Activated CD4-positive, alpha-beta T cell treated with anti-CD3 and anti-CD28 coated beads, Interleukin-2, amount 10 ng/mL, durations not matched to agents 7 days and 5 days (primary cell): ENCODE measurements at regions not wholly inside any gene's neighbourhood (a gene's known extent, or its start where the extent isn't known, plus 50 kb on each side); places are given as distances from the start of the nearest gene placed in this dataset.
"Not testable (repeated sequence)": the region's sequence is repeated elsewhere in the genome, so short reads cannot be mapped to it uniquely, and the experiment has no call there.

Experiments used
- CTCF ChIA-PET: fragments of 350-600 bp; sonication (Branson Sonifier 250); formaldehyde crosslinking; loops from one replicate; lab custom pipeline; 2021; ENCODE audit warnings: antibody characterized with exemption; lab: Charles Lee
- POLR2A ChIA-PET: fragments of 350-600 bp; sonication (Branson Sonifier 250); formaldehyde crosslinking; loops from one replicate; lab custom pipeline; 2021; ENCODE audit warnings: antibody characterized with exemption; lab: Charles Lee
- DNase-seq: peaks from one replicate; pipeline ENCODE4 v3.0.0-alpha.2; 2020
- H3K27ac Mint-ChIP-seq: one replicate; pipeline ENCODE4 v1.8.0; 2021; ENCODE audit warnings: mild to moderate bottlenecking, moderate library complexity, mixed read lengths
- H3K27me3 Mint-ChIP-seq: one replicate; pipeline ENCODE4 v1.8.0; 2021; ENCODE audit warnings: mixed read lengths
- H3K36me3 Mint-ChIP-seq: one replicate; pipeline ENCODE4 v1.8.0; 2021; ENCODE audit warnings: low read depth, mixed read lengths
- H3K4me1 Mint-ChIP-seq: one replicate; pipeline ENCODE4 v1.8.0; 2021; ENCODE audit warnings: mixed read lengths
- H3K4me3 Mint-ChIP-seq: one replicate; pipeline ENCODE4 v1.8.0; 2021; ENCODE audit warnings: mild to moderate bottlenecking, moderate library complexity, mixed read lengths
- H3K9me3 Mint-ChIP-seq: one replicate; pipeline ENCODE4 v1.8.0; 2021; ENCODE audit warnings: mixed read lengths

DNA sequence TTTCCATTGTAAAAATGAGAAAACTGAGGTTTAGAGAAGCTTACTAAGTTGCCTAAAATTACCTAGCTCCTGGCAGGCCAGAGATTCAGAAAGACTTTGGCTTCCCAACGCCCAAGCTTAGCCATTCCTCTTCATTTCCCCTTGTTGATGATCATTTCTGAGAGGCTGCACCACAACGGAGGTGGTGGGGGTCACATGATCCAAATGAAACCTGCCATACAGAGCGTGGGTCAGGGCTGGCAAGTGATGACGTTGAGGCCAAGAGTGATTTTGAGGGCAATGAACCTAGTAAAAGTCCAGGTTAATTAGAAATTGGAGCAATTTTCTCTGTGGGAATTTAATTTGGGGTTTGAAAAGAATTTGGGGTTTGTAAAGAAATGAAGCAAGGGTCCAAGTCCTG is 109.9 kb downstream of the TMEM182 start:
- no peak overlapping the region for H3K4me3 Mint-ChIP-seq
- H3K4me1 Mint-ChIP-seq: no peaks in the 10 kb centered on the region
- H3K36me3 Mint-ChIP-seq: no peaks in the 10 kb centered on the region
- H3K9me3 Mint-ChIP-seq: no peaks in the 10 kb centered on the region
- H3K27ac Mint-ChIP-seq: no peak overlapping the region
- POLR2A ChIA-PET: no interaction called here
- no peak for DNase-seq
- CTCF ChIA-PET: no interaction called here
- no peaks in the 10 kb centered on the region for H3K27me3 Mint-ChIP-seq

DNA sequence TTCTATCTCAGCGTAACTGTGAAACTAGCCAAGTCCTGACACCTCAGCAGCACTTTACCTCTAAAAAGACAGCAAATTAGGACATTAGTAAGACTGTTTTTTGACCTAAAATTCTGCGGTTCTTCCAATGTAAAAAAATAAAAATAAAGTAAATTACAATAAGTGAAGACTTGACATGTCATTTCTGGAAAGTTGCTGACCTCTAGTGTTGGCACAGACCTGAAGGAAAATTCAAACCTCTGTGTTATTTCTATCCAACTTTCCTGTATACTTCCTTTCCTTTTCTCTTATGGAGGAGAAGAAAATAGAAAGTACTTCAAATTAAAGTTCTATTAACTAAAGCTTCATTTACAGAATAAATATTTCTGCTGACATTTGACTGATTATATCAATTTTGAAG is 110.6 kb downstream of the TMEM182 start:
- DNase-seq: no peak
- no peaks in the 10 kb centered on the region for H3K9me3 Mint-ChIP-seq
- H3K27me3 Mint-ChIP-seq: no peaks in the 10 kb centered on the region
- H3K27ac Mint-ChIP-seq: no peak overlapping the region
- H3K36me3 Mint-ChIP-seq: no peaks in the 10 kb centered on the region
- ChIA-PET POLR2A (no interaction called here), CTCF (no interaction called here)
- no peaks in the 10 kb centered on the region for H3K4me1 Mint-ChIP-seq
- H3K4me3 Mint-ChIP-seq: no peak overlapping the region

DNA sequence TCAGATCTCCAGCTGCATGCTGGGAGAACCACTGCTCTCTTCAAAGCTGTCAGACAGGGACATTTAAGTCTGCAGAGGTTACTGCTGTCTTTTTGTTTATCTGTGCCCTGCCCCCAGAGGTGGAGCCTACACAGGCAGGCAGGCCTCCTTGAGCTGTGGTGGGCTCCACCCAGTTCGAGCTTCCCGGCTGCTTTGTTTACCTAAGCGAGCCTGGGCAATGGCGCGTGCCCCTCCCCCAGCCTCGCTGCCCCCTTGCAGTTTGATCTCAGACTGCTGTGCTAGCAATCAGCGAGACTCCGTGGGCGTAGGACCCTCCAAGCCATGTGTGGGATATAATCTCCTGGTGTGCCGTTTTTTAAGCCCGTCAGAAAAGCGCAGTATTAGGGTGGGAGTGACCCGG is 117.7 kb downstream of the TMEM182 start:
- H3K4me3 Mint-ChIP-seq, DNase-seq, H3K27ac Mint-ChIP-seq, H3K9me3 Mint-ChIP-seq, H3K36me3 Mint-ChIP-seq, H3K4me1 Mint-ChIP-seq, POLR2A ChIA-PET, H3K27me3 Mint-ChIP-seq, CTCF ChIA-PET: not testable (repeated sequence)

DNA sequence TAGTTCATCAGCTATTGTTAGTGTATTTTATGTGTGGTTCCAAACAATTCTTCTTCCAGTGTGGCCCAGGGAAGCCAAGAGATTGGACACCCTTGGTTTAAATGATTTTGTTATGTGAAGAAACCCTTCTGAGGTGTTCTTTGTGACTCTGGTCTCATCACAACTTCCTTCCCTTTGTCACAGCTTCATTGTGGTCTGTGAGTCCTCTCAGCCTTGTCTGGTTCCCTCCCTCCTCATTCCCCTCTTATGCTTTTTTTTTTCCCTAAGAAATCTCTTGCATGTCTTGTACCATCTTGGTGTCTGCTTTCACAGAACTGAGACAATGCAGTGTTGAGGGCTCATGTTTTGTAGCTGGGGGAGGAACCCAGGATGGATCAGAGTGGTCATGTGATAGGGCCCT is 118.9 kb downstream of the TMEM182 start:
- ChIA-PET CTCF (no interaction called here), POLR2A (no interaction called here)
- H3K9me3 Mint-ChIP-seq: no peaks in the 10 kb centered on the region
- H3K27ac Mint-ChIP-seq: no peak overlapping the region
- DNase-seq: no peak
- H3K36me3 Mint-ChIP-seq: no peaks in the 10 kb centered on the region
- H3K27me3 Mint-ChIP-seq: no peaks in the 10 kb centered on the region
- H3K4me1 Mint-ChIP-seq: no peaks in the 10 kb centered on the region
- no peak overlapping the region for H3K4me3 Mint-ChIP-seq

DNA sequence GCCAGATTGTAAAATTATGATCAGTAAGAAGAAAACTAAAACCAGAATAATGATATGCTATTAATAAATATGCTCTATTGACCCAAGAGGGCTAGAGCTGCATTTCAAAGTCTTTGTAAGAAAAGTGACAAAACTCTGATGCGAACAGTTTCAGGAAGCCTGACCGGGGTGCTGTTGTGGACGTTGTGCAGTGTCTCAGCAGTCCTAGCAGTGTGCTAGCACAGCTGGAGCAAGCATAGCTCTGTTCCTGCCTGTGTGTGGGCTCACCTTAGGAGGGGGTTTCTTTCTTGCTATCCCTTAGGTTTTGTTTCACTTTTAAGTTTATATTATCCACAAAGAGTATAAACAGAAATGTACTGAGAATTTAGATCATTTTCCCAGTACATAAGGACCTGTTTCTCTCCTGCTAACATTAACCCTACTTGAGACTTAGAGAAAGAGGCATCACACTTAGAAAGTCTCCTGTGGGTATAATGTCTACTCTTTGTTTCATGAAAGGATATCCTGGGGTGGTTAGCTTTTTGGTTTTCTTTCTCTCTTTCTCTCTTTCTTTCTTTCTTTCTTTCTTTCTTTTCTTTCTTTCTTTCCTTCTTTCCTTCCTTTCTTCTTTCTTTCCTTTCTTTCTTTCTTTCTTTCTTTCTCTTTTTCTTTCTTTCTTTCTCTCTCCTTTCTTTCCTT is 124.5 kb downstream of the TMEM182 start:
- Mint-ChIP-seq H3K36me3 (no peaks in the 10 kb centered on the region), H3K9me3 (no peaks in the 10 kb centered on the region), H3K4me3 (no peak overlapping the region), H3K4me1 (no peaks in the 10 kb centered on the region), H3K27ac (no peak overlapping the region), H3K27me3 (peaks cover 4% of the 10 kb centered on the region)
- CTCF ChIA-PET: no interaction called here
- DNase-seq: no peak
- POLR2A ChIA-PET: no interaction called here

GRCh38 chr2:102888514-102888913 is 126.7 kb downstream of the TMEM182 start:
- CTCF ChIA-PET: no interaction called here
- no peaks in the 10 kb centered on the region for H3K4me1 Mint-ChIP-seq
- H3K9me3 Mint-ChIP-seq: no peaks in the 10 kb centered on the region
- POLR2A ChIA-PET: no interaction called here
- DNase-seq: no peak
- H3K36me3 Mint-ChIP-seq: no peaks in the 10 kb centered on the region
- peaks cover 8% of the 10 kb centered on the region for H3K27me3 Mint-ChIP-seq
- H3K27ac Mint-ChIP-seq: no peak overlapping the region
- no peak overlapping the region for H3K4me3 Mint-ChIP-seq

GRCh38 chr2:102891296-102891695 is 129.5 kb downstream of the TMEM182 start:
- CTCF ChIA-PET: no interaction called here
- DNase-seq: no peak
- Mint-ChIP-seq H3K9me3 (no peaks in the 10 kb centered on the region), H3K4me1 (no peaks in the 10 kb centered on the region), H3K27me3 (peaks cover 8% of the 10 kb centered on the region), H3K27ac (no peak overlapping the region), H3K4me3 (no peak overlapping the region), H3K36me3 (no peaks in the 10 kb centered on the region)
- POLR2A ChIA-PET: no interaction called here

- H3K4me1 Mint-ChIP-seq: no peaks in the 10 kb centered on the region
- no peak for DNase-seq
- POLR2A ChIA-PET: no interaction called here
- H3K27me3 Mint-ChIP-seq: peaks cover 8% of the 10 kb centered on the region
- no peaks in the 10 kb centered on the region for H3K9me3 Mint-ChIP-seq
- no peaks in the 10 kb centered on the region for H3K36me3 Mint-ChIP-seq
- CTCF ChIA-PET: no interaction called here
- H3K27ac Mint-ChIP-seq: no peak overlapping the region
- no peak overlapping the region for H3K4me3 Mint-ChIP-seq
These were observed 131.0 kb downstream of the TMEM182 start for GRCh38 chr2:102892698-102893310.

DNA sequence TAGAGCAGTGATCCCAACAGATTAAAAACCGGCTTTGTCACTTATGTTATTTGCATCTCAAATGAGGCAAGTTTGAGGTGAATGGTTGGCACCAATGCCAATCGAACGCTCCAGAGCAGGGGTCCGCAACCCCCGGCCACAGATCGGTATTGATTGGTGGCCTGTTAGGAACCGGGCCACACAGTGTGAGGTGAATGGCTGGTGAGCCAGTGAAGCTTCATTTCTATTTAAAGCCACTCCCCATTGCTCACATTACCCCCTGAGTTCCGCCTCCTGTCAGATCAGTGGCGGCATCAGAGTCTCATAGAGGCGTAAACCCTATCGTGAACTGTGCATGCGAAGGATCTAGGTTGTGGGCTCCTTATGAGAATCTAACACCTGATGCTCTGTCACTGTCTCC is 132.0 kb downstream of the TMEM182 start:
- DNase-seq: no peak
- Mint-ChIP-seq H3K27ac (no peak overlapping the region), H3K36me3 (no peaks in the 10 kb centered on the region), H3K4me3 (no peak overlapping the region), H3K27me3 (peaks cover 8% of the 10 kb centered on the region), H3K4me1 (no peaks in the 10 kb centered on the region), H3K9me3 (no peaks in the 10 kb centered on the region)
- CTCF ChIA-PET: no interaction called here
- POLR2A ChIA-PET: no interaction called here

- Mint-ChIP-seq H3K36me3 (no peaks in the 10 kb centered on the region), H3K27ac (no peak overlapping the region), H3K4me3 (no peak overlapping the region), H3K27me3 (peaks cover 6% of the 10 kb centered on the region), H3K9me3 (no peaks in the 10 kb centered on the region), H3K4me1 (no peaks in the 10 kb centered on the region)
- POLR2A ChIA-PET: no interaction called here
- DNase-seq: no peak
- CTCF ChIA-PET: no interaction called here
These were observed 133.5 kb downstream of the TMEM182 start for GRCh38 chr2:102895376-102895775.

- POLR2A ChIA-PET, CTCF ChIA-PET, H3K4me3 Mint-ChIP-seq, H3K36me3 Mint-ChIP-seq, DNase-seq, H3K4me1 Mint-ChIP-seq, H3K27ac Mint-ChIP-seq, H3K27me3 Mint-ChIP-seq, H3K9me3 Mint-ChIP-seq: not testable (repeated sequence)
These were observed 147.4 kb downstream of the TMEM182 start for GRCh38 chr2:102909240-102909639.

- ChIA-PET CTCF (no interaction called here), POLR2A (no interaction called here)
- H3K4me1 Mint-ChIP-seq: no peaks in the 10 kb centered on the region
- H3K9me3 Mint-ChIP-seq: peaks cover under 1% of the 10 kb centered on the region
- no peaks in the 10 kb centered on the region for H3K27me3 Mint-ChIP-seq
- DNase-seq: no peak
- no peak overlapping the region for H3K4me3 Mint-ChIP-seq
- no peak overlapping the region for H3K27ac Mint-ChIP-seq
- H3K36me3 Mint-ChIP-seq: no peaks in the 10 kb centered on the region
These were observed 148.9 kb downstream of the TMEM182 start for GRCh38 chr2:102910724-102911123.

- ChIA-PET CTCF (no interaction called here), POLR2A (interaction anchor here (0.6 kb wide), 1 partner anchor 1969 kb away, joined by 4 read pairs; no protein-coding TSS in a partner anchor)
- no peak overlapping the region for H3K4me3 Mint-ChIP-seq
- no peaks in the 10 kb centered on the region for H3K4me1 Mint-ChIP-seq
- H3K36me3 Mint-ChIP-seq: no peaks in the 10 kb centered on the region
- no peak overlapping the region for H3K27ac Mint-ChIP-seq
- H3K9me3 Mint-ChIP-seq: peaks cover 17% of the 10 kb centered on the region
- DNase-seq: no peak
- no peaks in the 10 kb centered on the region for H3K27me3 Mint-ChIP-seq
These were observed 153.3 kb downstream of the TMEM182 start for GRCh38 chr2:102915128-102915527.

- Mint-ChIP-seq H3K9me3 (peaks cover 5% of the 10 kb centered on the region), H3K27ac (no peak overlapping the region), H3K36me3 (no peaks in the 10 kb centered on the region), H3K4me1 (no peaks in the 10 kb centered on the region), H3K27me3 (no peaks in the 10 kb centered on the region), H3K4me3 (no peak overlapping the region)
- ChIA-PET CTCF (no interaction called here), POLR2A (no interaction called here)
- no peak for DNase-seq
These were observed 160.5 kb downstream of the TMEM182 start for GRCh38 chr2:102922321-102922720.
